Activated CD8-positive, alpha-beta T cell treated with anti-CD3 and anti-CD28 coated beads for 36 hours (primary cell): ENCODE measurements at regions not wholly inside any gene's neighbourhood (a gene's known extent, or its start where the extent isn't known, plus 50 kb on each side); places are given as distances from the start of the nearest gene placed in this dataset.
"Not testable (repeated sequence)": the region's sequence is repeated elsewhere in the genome, so short reads cannot be mapped to it uniquely, and the experiment has no call there.

Experiments
- ATAC-seq: fragments of 200-7000 bp; cut with Tn5 transposase; one replicate; pipeline ENCODE4 v1.10.0; 2021; ENCODE audit warnings: mild to moderate bottlenecking, moderate library complexity
- CTCF ChIA-PET: fragments of 350-600 bp; sonication (Branson Sonifier 250); formaldehyde crosslinking; loops from one replicate; lab custom pipeline; 2021; ENCODE audit warnings: antibody characterized with exemption; lab: Charles Lee
- POLR2A ChIA-PET: fragments of 350-600 bp; sonication (Branson Sonifier 250); formaldehyde crosslinking; loops from one replicate; lab custom pipeline; 2021; ENCODE audit warnings: antibody characterized with exemption; lab: Charles Lee
- DNase-seq: peaks from one replicate; pipeline ENCODE4 v3.0.0-alpha.2; 2020
- H3K27ac Mint-ChIP-seq: one replicate; pipeline ENCODE4 v1.8.0; 2021; ENCODE audit warnings: mild to moderate bottlenecking, mixed read lengths
- H3K27me3 Mint-ChIP-seq: one replicate; pipeline ENCODE4 v1.8.0; 2021; ENCODE audit warnings: mixed read lengths
- H3K36me3 Mint-ChIP-seq: one replicate; pipeline ENCODE4 v1.8.0; 2021; ENCODE audit warnings: low read depth, mixed read lengths
- H3K4me1 Mint-ChIP-seq: one replicate; pipeline ENCODE4 v1.8.0; 2021; ENCODE audit warnings: low read depth, mixed read lengths
- H3K4me3 Mint-ChIP-seq: one replicate; pipeline ENCODE4 v1.8.0; 2021; ENCODE audit warnings: mild to moderate bottlenecking, moderate library complexity, mixed read lengths
- H3K9me3 Mint-ChIP-seq: one replicate; pipeline ENCODE4 v1.8.0; 2021; ENCODE audit warnings: mixed read lengths
- intact Hi-C: fragments of 100-400 bp; cut with micrococcal nuclease; formaldehyde crosslinking; loops from one replicate; pipeline ENCODE4 v1.10.0; 2022
- TF ChIP-seq, protein P1 (sequence below): fragments of 200-600 bp; IDR thresholded peaks from one replicate; pipeline ENCODE4 v1.8.0; 2022; ENCODE audit warnings: antibody characterized with exemption, mild to moderate bottlenecking

DNA sequence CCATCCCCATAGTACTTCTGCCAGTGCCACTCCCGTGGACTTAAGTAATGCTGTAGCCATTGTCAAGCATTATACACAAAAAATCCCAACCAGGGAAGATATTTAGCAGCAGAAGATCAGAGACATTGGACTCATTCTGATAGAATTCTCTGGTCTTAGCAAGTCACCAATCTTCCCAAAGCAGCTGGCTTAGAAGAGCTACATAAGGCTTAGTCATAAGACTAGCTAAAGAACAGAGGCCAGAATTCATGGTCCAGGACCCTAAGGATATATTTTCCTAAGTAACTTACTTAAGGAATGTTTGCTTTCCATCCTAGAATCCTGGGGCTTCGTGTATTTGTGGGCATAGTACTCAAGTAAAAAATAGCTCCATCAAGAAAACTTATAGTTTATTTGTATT, 100.3 kb upstream of the SLIT2 start:
- Mint-ChIP-seq H3K27me3 (no peaks in the 10 kb centered on the region), H3K4me1 (no peaks in the 10 kb centered on the region), H3K9me3 (peaks cover 6% of the 10 kb centered on the region), H3K27ac (no peak overlapping the region), H3K4me3 (no peak overlapping the region), H3K36me3 (no peaks in the 10 kb centered on the region)
- intact Hi-C loops, result no loop called here
- ChIA-PET CTCF (no interaction called here), POLR2A (no interaction called here)
- TF ChIP-seq, protein P1, sequence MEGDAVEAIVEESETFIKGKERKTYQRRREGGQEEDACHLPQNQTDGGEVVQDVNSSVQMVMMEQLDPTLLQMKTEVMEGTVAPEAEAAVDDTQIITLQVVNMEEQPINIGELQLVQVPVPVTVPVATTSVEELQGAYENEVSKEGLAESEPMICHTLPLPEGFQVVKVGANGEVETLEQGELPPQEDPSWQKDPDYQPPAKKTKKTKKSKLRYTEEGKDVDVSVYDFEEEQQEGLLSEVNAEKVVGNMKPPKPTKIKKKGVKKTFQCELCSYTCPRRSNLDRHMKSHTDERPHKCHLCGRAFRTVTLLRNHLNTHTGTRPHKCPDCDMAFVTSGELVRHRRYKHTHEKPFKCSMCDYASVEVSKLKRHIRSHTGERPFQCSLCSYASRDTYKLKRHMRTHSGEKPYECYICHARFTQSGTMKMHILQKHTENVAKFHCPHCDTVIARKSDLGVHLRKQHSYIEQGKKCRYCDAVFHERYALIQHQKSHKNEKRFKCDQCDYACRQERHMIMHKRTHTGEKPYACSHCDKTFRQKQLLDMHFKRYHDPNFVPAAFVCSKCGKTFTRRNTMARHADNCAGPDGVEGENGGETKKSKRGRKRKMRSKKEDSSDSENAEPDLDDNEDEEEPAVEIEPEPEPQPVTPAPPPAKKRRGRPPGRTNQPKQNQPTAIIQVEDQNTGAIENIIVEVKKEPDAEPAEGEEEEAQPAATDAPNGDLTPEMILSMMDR, result no peak
- ATAC-seq, result no peak
- no peak for DNase-seq

DNA sequence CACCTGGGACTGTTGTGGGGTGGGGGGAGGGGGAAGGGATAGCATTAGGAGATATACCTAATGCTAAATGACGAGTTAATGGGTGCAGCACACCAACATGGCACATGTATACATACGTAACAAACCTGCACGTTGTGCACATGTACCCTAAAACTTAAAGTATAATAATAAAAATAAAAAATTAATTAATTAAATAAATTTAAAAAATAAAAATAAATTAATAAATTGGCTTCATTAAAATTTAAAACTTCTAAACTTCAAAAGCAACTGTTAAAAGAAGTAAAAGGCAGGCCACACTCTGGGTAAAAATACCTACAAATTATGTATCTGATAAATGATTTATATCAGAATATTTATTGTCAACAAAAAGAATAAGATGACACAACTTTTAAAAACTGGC, 102.6 kb upstream of the SLIT2 start:
- peaks cover 16% of the 10 kb centered on the region for H3K9me3 Mint-ChIP-seq
- POLR2A ChIA-PET, result not testable (repeated sequence)

DNA sequence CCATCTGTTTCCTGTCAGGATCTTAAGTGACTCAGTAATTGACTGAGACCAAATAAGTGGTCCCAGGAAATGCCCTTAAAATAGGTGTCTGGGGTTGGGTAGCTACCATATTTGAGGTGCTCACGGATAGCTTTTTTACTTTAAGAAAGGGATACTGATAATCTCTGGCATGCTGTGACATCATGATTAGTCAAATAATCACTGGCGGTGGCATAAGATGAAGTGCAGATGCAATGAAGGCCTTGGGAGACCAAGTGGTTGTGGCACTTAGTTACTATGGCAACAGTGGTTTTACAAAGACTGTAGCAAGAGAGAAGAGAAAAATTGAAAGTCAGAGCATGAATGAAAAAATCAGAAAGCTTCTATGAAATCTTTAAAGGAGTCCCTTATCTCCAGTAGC, 114.5 kb upstream of the SLIT2 start:
- no peak for ATAC-seq
- Mint-ChIP-seq H3K4me1 (no peaks in the 10 kb centered on the region), H3K27me3 (no peaks in the 10 kb centered on the region), H3K4me3 (no peak overlapping the region), H3K36me3 (no peaks in the 10 kb centered on the region), H3K27ac (no peak overlapping the region), H3K9me3 (peaks cover 13% of the 10 kb centered on the region)
- CTCF ChIA-PET, result no interaction called here
- TF ChIP-seq, protein P1, result no peak
- DNase-seq, result no peak
- intact Hi-C loops, result no loop called here
- POLR2A ChIA-PET, result no interaction called here

More for the DNA sequence above, 102.6 kb upstream of the SLIT2 start:
- intact Hi-C loops, H3K4me3 Mint-ChIP-seq, H3K4me1 Mint-ChIP-seq, ATAC-seq, CTCF ChIA-PET, DNase-seq, H3K27me3 Mint-ChIP-seq, H3K27ac Mint-ChIP-seq, H3K36me3 Mint-ChIP-seq: not testable (repeated sequence)

DNA sequence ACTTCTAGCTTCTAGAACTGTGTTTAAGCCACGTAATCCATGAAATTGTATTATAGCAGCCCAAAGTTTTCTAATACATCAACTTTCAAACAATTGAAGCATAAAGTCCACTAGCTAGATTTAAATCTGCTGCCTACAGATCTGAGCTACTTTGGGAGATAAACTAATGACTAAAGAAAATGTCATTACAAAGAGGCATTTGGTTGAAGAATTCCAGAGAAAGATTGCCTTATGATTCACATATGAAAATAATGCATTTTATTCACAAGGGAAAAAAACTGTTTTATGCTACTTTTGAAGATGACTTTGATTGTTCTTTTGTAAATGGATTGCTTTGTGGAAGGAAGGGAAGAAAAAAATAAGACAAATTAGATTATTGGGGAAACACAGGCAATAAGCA, 124.1 kb upstream of the SLIT2 start:
- no peak for DNase-seq
- Mint-ChIP-seq H3K36me3 (no peaks in the 10 kb centered on the region), H3K27me3 (no peaks in the 10 kb centered on the region), H3K4me3 (no peak overlapping the region), H3K9me3 (no peaks in the 10 kb centered on the region), H3K4me1 (no peaks in the 10 kb centered on the region), H3K27ac (no peak overlapping the region)
- POLR2A ChIA-PET, result no interaction called here
- CTCF ChIA-PET, result no interaction called here
- ATAC-seq, result no peak
- TF ChIP-seq, protein P1, result no peak
- intact Hi-C loops, result no loop called here

DNA sequence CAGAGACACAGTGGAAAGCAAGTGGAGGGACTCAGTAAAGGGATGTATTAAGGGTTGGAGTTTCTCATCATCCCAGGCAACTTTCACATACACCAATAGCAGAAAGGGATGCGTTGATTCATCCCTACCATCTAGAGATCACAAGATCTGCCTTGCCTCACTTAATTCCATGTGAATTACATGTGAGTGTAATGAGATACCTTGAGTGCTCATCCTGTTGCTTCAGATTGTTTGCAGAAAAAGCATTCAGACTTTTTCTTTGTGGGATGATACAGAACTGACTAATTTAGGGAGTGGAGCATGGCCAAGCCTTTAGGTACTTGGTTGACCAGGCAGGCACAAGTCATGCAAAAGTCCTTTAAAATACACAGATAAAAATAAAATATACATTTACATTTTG, 124.8 kb upstream of the SLIT2 start:
- H3K27ac Mint-ChIP-seq, result no peak overlapping the region
- H3K27me3 Mint-ChIP-seq, result no peaks in the 10 kb centered on the region
- H3K4me1 Mint-ChIP-seq, result no peaks in the 10 kb centered on the region
- DNase-seq, result no peak
- intact Hi-C loops, result no loop called here
- ATAC-seq, result no peak
- TF ChIP-seq, protein P1, result no peak
- H3K36me3 Mint-ChIP-seq, result no peaks in the 10 kb centered on the region
- no peak overlapping the region for H3K4me3 Mint-ChIP-seq
- H3K9me3 Mint-ChIP-seq, result no peaks in the 10 kb centered on the region
- CTCF ChIA-PET, result no interaction called here
- POLR2A ChIA-PET, result no interaction called here
